Activated CD4-positive, alpha-beta T cell treated with anti-CD3 and anti-CD28 coated beads, Interleukin-2, amount 10 ng/mL, durations not matched to agents 7 days and 5 days (primary cell): ENCODE measurements at regions not wholly inside any gene's neighbourhood (a gene's known extent, or its start where the extent isn't known, plus 50 kb on each side); places are given as distances from the start of the nearest gene placed in this dataset.
A peak's percentile ranks its signal among the peaks of the same experiment; 100 is the strongest.
"Not testable (repeated sequence)": the region's sequence is repeated elsewhere in the genome, so short reads cannot be mapped to it uniquely, and the experiment has no call there.

Experiments used
- CTCF ChIA-PET: fragments of 350-600 bp; sonication (Branson Sonifier 250); formaldehyde crosslinking; loops from one replicate; lab custom pipeline; 2021; ENCODE audit warnings: antibody characterized with exemption; lab: Charles Lee
- POLR2A ChIA-PET: fragments of 350-600 bp; sonication (Branson Sonifier 250); formaldehyde crosslinking; loops from one replicate; lab custom pipeline; 2021; ENCODE audit warnings: antibody characterized with exemption; lab: Charles Lee
- DNase-seq: peaks from one replicate; pipeline ENCODE4 v3.0.0-alpha.2; 2020
- H3K27ac Mint-ChIP-seq: one replicate; pipeline ENCODE4 v1.8.0; 2021; ENCODE audit warnings: mild to moderate bottlenecking, moderate library complexity, mixed read lengths
- H3K27me3 Mint-ChIP-seq: one replicate; pipeline ENCODE4 v1.8.0; 2021; ENCODE audit warnings: mixed read lengths
- H3K36me3 Mint-ChIP-seq: one replicate; pipeline ENCODE4 v1.8.0; 2021; ENCODE audit warnings: low read depth, mixed read lengths
- H3K4me1 Mint-ChIP-seq: one replicate; pipeline ENCODE4 v1.8.0; 2021; ENCODE audit warnings: mixed read lengths
- H3K4me3 Mint-ChIP-seq: one replicate; pipeline ENCODE4 v1.8.0; 2021; ENCODE audit warnings: mild to moderate bottlenecking, moderate library complexity, mixed read lengths
- H3K9me3 Mint-ChIP-seq: one replicate; pipeline ENCODE4 v1.8.0; 2021; ENCODE audit warnings: mixed read lengths

DNA sequence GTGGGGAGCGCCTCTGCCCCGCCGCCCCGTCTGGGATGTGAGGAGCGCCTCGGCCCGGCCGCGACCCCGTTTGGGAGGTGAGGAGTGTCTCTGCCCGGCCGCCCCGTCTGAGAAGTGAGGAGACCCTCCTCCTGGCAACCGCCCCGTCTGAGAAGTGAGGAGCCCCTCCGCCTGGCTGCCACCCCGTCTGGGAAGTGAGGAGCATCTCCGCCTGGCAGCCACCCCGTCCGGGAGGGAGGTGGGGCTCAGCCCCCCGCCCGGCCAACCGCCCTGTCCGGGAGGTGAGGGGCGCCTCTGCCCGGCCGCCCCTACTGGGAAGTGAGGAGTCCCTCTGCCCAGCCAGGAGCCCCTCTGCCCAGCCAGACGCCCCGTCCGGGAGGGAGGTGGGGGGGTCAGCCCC lies 61.8 kb upstream of the SVIL start:
- H3K4me1 Mint-ChIP-seq, DNase-seq, POLR2A ChIA-PET, H3K27me3 Mint-ChIP-seq, H3K27ac Mint-ChIP-seq, H3K36me3 Mint-ChIP-seq, H3K9me3 Mint-ChIP-seq, H3K4me3 Mint-ChIP-seq, CTCF ChIA-PET: not testable (repeated sequence)

DNA sequence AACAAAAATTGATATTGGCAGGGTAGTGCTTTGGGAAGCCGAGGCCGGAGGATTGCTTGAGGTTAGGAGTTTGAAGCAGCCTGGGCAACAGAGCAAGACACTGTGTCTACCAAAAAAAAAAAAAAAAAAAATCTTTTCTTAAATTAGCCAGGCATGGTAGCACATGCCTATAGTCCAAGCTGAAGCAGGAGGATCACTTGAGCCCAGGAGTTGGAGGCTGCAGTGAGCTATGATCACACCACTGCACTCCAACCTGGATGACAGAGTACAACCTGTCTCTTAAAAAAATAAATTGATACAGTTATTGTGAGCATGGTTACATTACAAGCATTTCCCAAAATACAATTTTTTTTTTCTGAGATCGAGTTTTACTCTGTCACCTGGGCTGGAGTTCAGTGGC lies 59.4 kb upstream of the SVIL start:
- POLR2A ChIA-PET = no interaction called here

DNA sequence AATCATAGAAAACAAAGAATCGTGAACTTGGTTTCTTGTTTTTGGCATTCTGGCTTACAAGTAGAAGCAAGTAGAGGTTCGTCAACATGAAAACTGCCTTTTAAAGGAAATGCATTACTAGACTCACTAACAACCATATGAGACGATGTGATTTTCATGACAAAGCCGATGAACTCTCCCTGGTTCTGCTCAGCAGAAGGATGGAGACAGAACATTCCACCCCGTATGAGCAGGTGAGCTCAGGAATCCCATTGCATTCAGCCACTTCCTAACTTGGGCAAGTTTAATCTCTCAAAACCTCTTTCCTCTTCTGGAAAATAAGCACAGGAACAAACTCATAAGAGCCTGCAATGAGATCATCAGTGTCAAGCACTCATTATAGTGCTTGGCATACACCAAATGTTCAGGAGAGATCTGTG lies 57.4 kb upstream of the SVIL start:
- Mint-ChIP-seq H3K9me3 (no peaks in the 10 kb centered on the region), H3K27me3 (no peaks in the 10 kb centered on the region), H3K36me3 (peaks cover 1% of the 10 kb centered on the region), H3K27ac (no peak overlapping the region), H3K4me3 (no peak overlapping the region), H3K4me1 (peaks cover 28% of the 10 kb centered on the region)
- POLR2A ChIA-PET = no interaction called here
- CTCF ChIA-PET = interaction anchor here (1.4 kb wide), 1 partner anchor 10 kb away, joined by 3 read pairs; no protein-coding TSS in a partner anchor
- no peak for DNase-seq

More for the DNA sequence above, 59.4 kb upstream of the SVIL start:
- CTCF ChIA-PET = interaction anchor here (0.6 kb wide), 2 partner anchors 133 to 557 kb away, joined by 3 to 4 read pairs; no protein-coding TSS in a partner anchor
- no peak for DNase-seq
- H3K36me3 Mint-ChIP-seq = no peaks in the 10 kb centered on the region
- H3K4me3 Mint-ChIP-seq = no peak overlapping the region
- H3K27me3 Mint-ChIP-seq = no peaks in the 10 kb centered on the region
- peaks cover 11% of the 10 kb centered on the region for H3K4me1 Mint-ChIP-seq
- H3K27ac Mint-ChIP-seq = no peak overlapping the region
- H3K9me3 Mint-ChIP-seq = no peaks in the 10 kb centered on the region

DNA sequence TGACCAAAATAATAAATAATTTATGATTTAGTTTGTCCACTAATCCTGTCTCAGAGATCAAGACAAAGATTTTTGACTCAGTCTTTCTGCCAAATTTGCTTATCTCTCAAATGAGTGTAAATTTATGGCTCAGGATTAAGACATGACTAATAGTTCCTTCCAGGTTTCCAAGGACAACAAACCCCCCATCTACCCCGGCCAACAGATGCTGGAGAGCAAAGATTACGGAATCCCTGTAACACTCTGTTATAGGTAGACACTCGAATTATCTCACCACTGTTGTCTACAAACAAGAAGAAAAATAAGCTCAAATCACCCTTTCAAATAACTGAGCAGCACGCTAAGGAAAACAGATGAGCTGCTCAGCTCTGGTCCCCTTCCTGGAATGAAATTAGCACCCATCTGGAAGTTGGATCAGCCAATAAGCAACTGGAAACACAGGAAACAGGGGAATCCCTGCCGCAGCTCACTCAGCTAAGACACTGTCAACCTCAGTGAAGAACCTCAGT lies 56.8 kb upstream of the SVIL start:
- Mint-ChIP-seq H3K4me3 (no peak overlapping the region), H3K4me1 (peaks cover 28% of the 10 kb centered on the region), H3K27ac (no peak overlapping the region), H3K36me3 (peaks cover 2% of the 10 kb centered on the region), H3K9me3 (no peaks in the 10 kb centered on the region), H3K27me3 (no peaks in the 10 kb centered on the region)
- no peak for DNase-seq
- ChIA-PET POLR2A (no interaction called here), CTCF (interaction anchor here (1.4 kb wide), 1 partner anchor 9 kb away, joined by 3 read pairs; no protein-coding TSS in a partner anchor)

DNA sequence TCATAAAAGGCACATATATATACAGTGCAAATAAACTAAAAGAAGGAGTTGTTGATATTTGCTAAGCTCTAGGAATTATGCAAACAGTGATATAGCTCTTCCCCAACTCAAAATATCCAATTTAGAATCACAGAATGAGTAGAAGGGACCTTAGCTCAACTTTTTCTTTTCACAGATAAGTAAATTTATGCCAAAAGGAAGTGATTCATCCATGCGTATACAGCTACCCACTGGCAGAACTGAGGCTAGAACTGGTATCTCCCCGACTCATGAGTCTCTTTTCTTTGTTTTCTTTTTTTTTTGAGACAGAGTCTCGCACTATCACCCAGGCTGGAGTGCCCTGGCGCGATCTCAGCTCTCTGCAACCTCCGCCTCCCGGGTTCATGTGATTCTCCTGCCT lies 54.2 kb upstream of the SVIL start:
- peaks cover 8% of the 10 kb centered on the region for H3K9me3 Mint-ChIP-seq
- no peak overlapping the region for H3K4me3 Mint-ChIP-seq
- ChIA-PET CTCF (interaction anchor here (0.9 kb wide), 1 partner anchor 13 kb away, joined by 5 read pairs; no protein-coding TSS in a partner anchor), POLR2A (no interaction called here)
- no peak for DNase-seq
- peak overlapping the region; percentile 79 for H3K27ac Mint-ChIP-seq
- H3K36me3 Mint-ChIP-seq = peaks cover 27% of the 10 kb centered on the region
- no peaks in the 10 kb centered on the region for H3K27me3 Mint-ChIP-seq
- H3K4me1 Mint-ChIP-seq = peaks cover 31% of the 10 kb centered on the region

DNA sequence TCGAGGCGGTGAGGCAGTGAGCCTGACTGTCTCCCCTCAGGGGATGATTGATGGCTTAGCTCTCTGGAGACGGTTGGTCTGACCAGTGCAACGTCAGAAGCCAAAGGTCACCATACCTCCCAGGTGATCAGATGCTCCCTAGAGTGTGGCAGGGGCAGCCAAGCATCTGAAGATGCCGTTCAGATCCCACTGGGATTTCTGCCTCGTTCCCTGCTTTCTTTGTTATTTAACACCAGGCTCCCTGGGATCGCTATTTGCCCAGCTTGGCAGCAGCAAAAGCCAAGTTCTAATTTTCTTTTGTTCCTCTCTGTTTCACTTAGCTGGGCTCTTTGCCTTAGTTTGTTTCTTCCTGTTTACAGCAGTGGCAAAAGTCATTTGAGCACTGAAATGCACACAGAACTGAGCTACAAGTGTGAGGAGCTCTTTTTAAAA lies 53.5 kb upstream of the SVIL start:
- Mint-ChIP-seq H3K36me3 (peaks cover 35% of the 10 kb centered on the region), H3K4me3 (no peak overlapping the region), H3K9me3 (peaks cover 10% of the 10 kb centered on the region), H3K4me1 (peaks cover 38% of the 10 kb centered on the region), H3K27me3 (no peaks in the 10 kb centered on the region), H3K27ac (peak overlapping the region; percentile 15)
- ChIA-PET CTCF (no interaction called here), POLR2A (no interaction called here)
- DNase-seq = no peak

DNA sequence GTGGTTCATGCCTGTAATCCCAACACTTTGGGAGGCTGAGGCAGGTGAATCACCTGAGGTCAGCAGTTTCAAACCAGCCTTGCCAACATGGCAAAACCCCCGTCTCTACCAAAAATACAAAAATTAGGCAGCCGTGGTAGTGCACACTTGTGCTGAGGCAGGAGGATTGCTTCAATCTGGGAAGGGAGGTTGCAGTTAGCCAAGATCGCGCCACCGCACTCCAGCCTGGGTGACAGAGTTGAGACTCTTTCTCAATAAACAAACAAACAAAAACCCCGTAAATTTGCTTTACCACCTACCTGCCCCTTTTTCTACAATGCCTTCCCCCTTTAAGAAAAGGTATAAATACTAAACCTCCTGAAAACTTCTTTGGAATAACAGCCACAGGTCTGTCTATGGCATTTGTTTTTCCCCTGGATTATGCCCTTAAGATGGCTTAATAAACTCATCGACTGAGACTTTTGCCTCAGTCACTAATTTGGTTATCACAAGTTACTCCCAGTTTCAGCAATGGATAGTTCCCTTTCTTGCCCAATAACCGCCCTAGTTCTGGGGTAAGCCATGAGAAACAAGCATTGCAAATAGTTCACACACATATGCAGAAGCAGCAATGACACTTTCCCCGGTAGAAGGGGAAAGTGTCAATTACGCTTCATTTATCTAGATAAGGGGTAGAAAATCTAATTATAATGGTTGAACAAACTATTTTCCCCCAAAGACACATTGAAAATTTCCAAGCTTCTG lies 52.8 kb upstream of the SVIL start:
- no peak for DNase-seq
- H3K27ac Mint-ChIP-seq = no peak overlapping the region
- H3K36me3 Mint-ChIP-seq = peaks cover 41% of the 10 kb centered on the region
- no peak overlapping the region for H3K4me3 Mint-ChIP-seq
- no peaks in the 10 kb centered on the region for H3K27me3 Mint-ChIP-seq
- ChIA-PET CTCF (no interaction called here), POLR2A (no interaction called here)
- H3K4me1 Mint-ChIP-seq = peaks cover 45% of the 10 kb centered on the region
- peaks cover 16% of the 10 kb centered on the region for H3K9me3 Mint-ChIP-seq

DNA sequence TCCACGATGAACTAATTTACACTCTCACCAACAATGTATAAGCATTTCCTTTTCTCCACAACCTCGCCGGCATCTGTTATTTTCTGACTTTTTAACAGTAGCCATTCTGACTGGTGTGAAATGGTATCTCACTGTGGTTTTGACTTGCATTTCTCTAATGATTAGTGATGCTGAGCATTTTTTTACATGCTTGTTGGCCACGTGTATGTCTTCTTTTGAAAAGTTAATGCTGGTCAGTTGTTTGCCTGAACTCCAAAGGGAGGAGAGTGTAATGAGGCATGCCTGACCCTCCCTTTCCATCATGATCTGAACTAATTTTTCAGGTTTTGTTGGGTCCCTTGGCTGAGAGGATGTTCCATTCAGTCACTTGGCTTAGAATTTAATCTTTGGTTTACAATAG lies 50.7 kb upstream of the SVIL start:
- peaks cover 61% of the 10 kb centered on the region for H3K4me1 Mint-ChIP-seq
- ChIA-PET POLR2A (no interaction called here), CTCF (no interaction called here)
- no peak overlapping the region for H3K27ac Mint-ChIP-seq
- DNase-seq = no peak
- H3K9me3 Mint-ChIP-seq = peaks cover 28% of the 10 kb centered on the region
- peaks cover 59% of the 10 kb centered on the region for H3K36me3 Mint-ChIP-seq
- no peak overlapping the region for H3K4me3 Mint-ChIP-seq
- H3K27me3 Mint-ChIP-seq = no peaks in the 10 kb centered on the region
